ENCODE measurements at regions not wholly inside any gene's neighbourhood (a gene's known extent, or its start where the extent isn't known, plus 50 kb on each side); places are given as distances from the start of the nearest gene placed in this dataset.

- no peaks in the 10 kb centered on the region for H3K27me3 ChIP-seq
- intact Hi-C loops (cut with DNase I), result no loop called here
- no peaks in the 10 kb centered on the region for H3K36me3 ChIP-seq
- no peaks in the 10 kb centered on the region for H3K9me3 ChIP-seq
- H3K4me1 ChIP-seq, result no peaks in the 10 kb centered on the region
- ATAC-seq (no peak), DNase-seq (no peak)
- no peak overlapping the region for H3K4me3 ChIP-seq
- H3K27ac ChIP-seq, result no peak overlapping the region
- TF ChIP-seq CTCF (IDR thresholded peaks at IDR 0.05), result no peak
Measured at GRCh38 chr1:79815115-79815514, 808.6 kb upstream of the ADGRL4 start.

- no peaks in the 10 kb centered on the region for H3K36me3 ChIP-seq
- no peaks in the 10 kb centered on the region for H3K4me1 ChIP-seq
- no peak overlapping the region for H3K27ac ChIP-seq
- TF ChIP-seq CTCF (IDR thresholded peaks at IDR 0.05), result no peak
- ATAC-seq (no peak), DNase-seq (no peak)
- intact Hi-C loops (cut with DNase I), result no loop called here
- no peaks in the 10 kb centered on the region for H3K27me3 ChIP-seq
- no peak overlapping the region for H3K4me3 ChIP-seq
- H3K9me3 ChIP-seq, result no peaks in the 10 kb centered on the region
Measured at GRCh38 chr1:79811173-79811572, 804.6 kb upstream of the ADGRL4 start.

GRCh38 chr1:79808816-79809475 lies 802.4 kb upstream of the ADGRL4 start:
- Histone ChIP-seq H3K9me3 (no peaks in the 10 kb centered on the region), H3K4me1 (no peaks in the 10 kb centered on the region), H3K27me3 (no peaks in the 10 kb centered on the region), H3K4me3 (no peak overlapping the region), H3K36me3 (no peaks in the 10 kb centered on the region), H3K27ac (no peak overlapping the region)
- DNase-seq (no peak), ATAC-seq (no peak)
- intact Hi-C loops (cut with DNase I), result no loop called here
- TF ChIP-seq CTCF (IDR thresholded peaks at IDR 0.05), result no peak

GRCh38 chr1:79807816-79808215 lies 801.3 kb upstream of the ADGRL4 start:
- no peak for TF ChIP-seq CTCF (IDR thresholded peaks at IDR 0.05)
- no peaks in the 10 kb centered on the region for H3K36me3 ChIP-seq
- intact Hi-C loops (cut with DNase I), result no loop called here
- ATAC-seq (no peak), DNase-seq (no peak)
- no peak overlapping the region for H3K27ac ChIP-seq
- H3K9me3 ChIP-seq, result no peaks in the 10 kb centered on the region
- no peaks in the 10 kb centered on the region for H3K4me1 ChIP-seq
- H3K4me3 ChIP-seq, result no peak overlapping the region
- H3K27me3 ChIP-seq, result no peaks in the 10 kb centered on the region

GRCh38 chr1:79797487-79797886 lies 791.0 kb upstream of the ADGRL4 start:
- no peak for ATAC-seq
- no peak for DNase-seq
- Histone ChIP-seq H3K27ac (no peak overlapping the region), H3K4me3 (no peak overlapping the region), H3K4me1 (no peaks in the 10 kb centered on the region), H3K9me3 (no peaks in the 10 kb centered on the region), H3K36me3 (no peaks in the 10 kb centered on the region), H3K27me3 (no peaks in the 10 kb centered on the region)
- no peak for TF ChIP-seq CTCF (IDR thresholded peaks at IDR 0.05)
- intact Hi-C loops (cut with DNase I), result no loop called here

GRCh38 chr1:79796434-79796833 lies 789.9 kb upstream of the ADGRL4 start:
- TF ChIP-seq CTCF (IDR thresholded peaks at IDR 0.05), result no peak
- peak; percentile 21 for DNase-seq

More at GRCh38 chr1:79796434-79796833, 789.9 kb upstream of the ADGRL4 start:
- intact Hi-C loops (cut with DNase I), result no loop called here
- H3K9me3 ChIP-seq, result no peaks in the 10 kb centered on the region
- peak; percentile 16 for ATAC-seq
- H3K36me3 ChIP-seq, result no peaks in the 10 kb centered on the region
- no peaks in the 10 kb centered on the region for H3K27me3 ChIP-seq
- no peak overlapping the region for H3K4me3 ChIP-seq
- no peak overlapping the region for H3K27ac ChIP-seq
- H3K4me1 ChIP-seq, result no peaks in the 10 kb centered on the region
